T-helper 17 cell (primary cell): ENCODE measurements at regions not wholly inside any gene's neighbourhood (a gene's known extent, or its start where the extent isn't known, plus 50 kb on each side); places are given as distances from the start of the nearest gene placed in this dataset.
"Not testable (repeated sequence)": the region's sequence is repeated elsewhere in the genome, so short reads cannot be mapped to it uniquely, and the experiment has no call there.

Source experiments
- ATAC-seq: fragments of 150-1000 bp; cut with Tn5 transposase; 2 replicates; pipeline ENCODE4 v1.10.0; 2021; ENCODE audit warnings: mild to moderate bottlenecking, moderate library complexity
- DNase-seq, 3 donors: peaks; one replicate each; pipeline versions ENCODE4 v3.0.0 to v3.0.0-alpha.2; 2020 to 2021
- H3K9me3 ChIP-seq: one replicate; pipeline ENCODE4 v1.7.0; 2013; ENCODE audit warnings: low read length, mild to moderate bottlenecking; ENCODE audit not compliant: control insufficient read depth, poor library complexity, severe bottlenecking
- H3K27ac Mint-ChIP-seq: one replicate; pipeline ENCODE4 v1.8.0; 2022; ENCODE audit warnings: mild to moderate bottlenecking, moderate library complexity, mixed read lengths
- H3K27me3 Mint-ChIP-seq: one replicate; pipeline ENCODE4 v1.8.0; 2022; ENCODE audit warnings: mixed read lengths
- H3K36me3 Mint-ChIP-seq: one replicate; pipeline ENCODE4 v1.8.0; 2022; ENCODE audit warnings: low read depth, mixed read lengths
- H3K4me1 Mint-ChIP-seq: one replicate; pipeline ENCODE4 v1.8.0; 2022; ENCODE audit warnings: mild to moderate bottlenecking, mixed read lengths
- H3K4me3 Mint-ChIP-seq: one replicate; pipeline ENCODE4 v1.8.0; 2022; ENCODE audit warnings: mild to moderate bottlenecking, moderate library complexity, mixed read lengths

- Mint-ChIP-seq H3K36me3 (peaks cover 2% of the 10 kb centered on the region), H3K27me3 (no peaks in the 10 kb centered on the region)
These were observed 95.9 kb upstream of the UNC5B start for GRCh38 chr10:71116426-71116825.

GRCh38 chr10:71117589-71117988 is 94.8 kb upstream of the UNC5B start:
- DNase-seq, H3K4me1 Mint-ChIP-seq, H3K9me3 ChIP-seq, H3K36me3 Mint-ChIP-seq, H3K27ac Mint-ChIP-seq, H3K4me3 Mint-ChIP-seq, ATAC-seq, H3K27me3 Mint-ChIP-seq: not testable (repeated sequence)

More at GRCh38 chr10:71116426-71116825, 95.9 kb upstream of the UNC5B start:
- no peak for ATAC-seq
- peaks cover 5% of the 10 kb centered on the region for H3K9me3 ChIP-seq
- no peak overlapping the region for H3K4me3 Mint-ChIP-seq
- H3K4me1 Mint-ChIP-seq, result no peaks in the 10 kb centered on the region
- DNase-seq, result no peak
- H3K27ac Mint-ChIP-seq, result no peak overlapping the region

DNA sequence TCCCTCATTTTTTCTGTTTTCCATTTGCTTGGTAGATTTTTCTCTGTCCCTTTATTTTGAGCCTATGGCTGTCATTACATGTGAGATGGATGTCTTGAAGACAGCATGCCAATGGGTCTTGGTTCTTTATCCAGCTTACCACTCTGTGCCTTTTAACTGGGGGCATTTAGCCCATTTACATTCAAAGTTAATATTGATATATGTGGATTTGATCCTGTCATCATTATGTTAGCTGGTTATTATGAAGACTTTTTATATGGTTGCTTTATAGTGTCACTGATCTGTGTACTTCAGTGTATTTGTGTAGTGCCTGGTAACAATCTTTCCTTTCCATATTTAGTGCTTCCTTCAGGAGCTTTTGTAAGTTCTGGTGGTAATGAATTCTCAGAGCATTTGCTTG is 89.3 kb upstream of the UNC5B start:
- H3K27me3 Mint-ChIP-seq, result peaks cover 46% of the 10 kb centered on the region
- DNase-seq (no peak), ATAC-seq (no peak)
- no peaks in the 10 kb centered on the region for H3K36me3 Mint-ChIP-seq
- no peak overlapping the region for H3K4me3 Mint-ChIP-seq
- H3K27ac Mint-ChIP-seq, result no peak overlapping the region
- no peaks in the 10 kb centered on the region for H3K9me3 ChIP-seq
- no peaks in the 10 kb centered on the region for H3K4me1 Mint-ChIP-seq

DNA sequence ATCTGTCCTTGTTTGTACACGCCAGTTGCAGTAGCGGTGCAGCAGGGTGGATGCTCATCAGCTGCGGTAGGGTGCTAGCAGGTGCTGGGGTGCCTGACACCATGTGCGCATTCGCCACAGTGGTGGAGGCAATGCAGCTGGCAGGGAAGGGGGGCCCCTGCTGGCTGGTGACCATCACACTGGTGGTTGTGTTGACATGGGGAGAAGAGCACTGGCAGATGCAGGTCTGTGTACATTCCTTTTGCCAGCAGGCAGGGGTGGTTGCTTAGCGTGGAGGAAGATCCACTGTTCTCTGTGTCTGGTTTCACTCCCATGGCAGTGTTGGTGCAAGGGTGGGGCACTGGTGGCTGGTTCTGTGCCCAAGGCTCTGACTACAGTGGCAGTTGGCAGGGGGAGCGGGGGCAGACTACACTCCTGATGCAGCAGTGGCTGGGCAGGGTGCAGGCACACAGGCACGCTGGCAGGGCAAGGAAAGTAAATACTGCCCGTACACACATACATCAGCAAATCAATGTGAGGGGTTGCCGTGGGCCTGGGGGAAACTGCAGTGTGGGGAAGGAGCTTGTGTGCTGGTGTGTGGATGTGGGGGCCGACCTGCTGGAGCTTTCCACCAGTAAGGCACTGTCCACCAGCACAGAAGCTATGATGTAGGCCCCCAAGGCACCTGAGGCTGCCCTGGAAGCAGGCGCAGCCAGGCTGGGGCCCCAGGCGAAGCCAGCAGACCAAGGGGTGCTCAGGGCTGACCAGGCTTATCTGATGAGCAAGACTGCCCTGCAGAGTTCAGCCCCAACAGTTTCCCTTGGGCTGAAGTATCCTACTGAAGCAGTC is 87.2 kb upstream of the UNC5B start:
- DNase-seq (no peak), ATAC-seq (no peak)
- Mint-ChIP-seq H3K4me3 (no peak overlapping the region), H3K4me1 (peaks cover 6% of the 10 kb centered on the region), H3K27me3 (peaks cover 54% of the 10 kb centered on the region), H3K27ac (no peak overlapping the region), H3K36me3 (no peaks in the 10 kb centered on the region)
- no peaks in the 10 kb centered on the region for H3K9me3 ChIP-seq

GRCh38 chr10:71125749-71126107 is 86.6 kb upstream of the UNC5B start:
- no peak for ATAC-seq
- Mint-ChIP-seq H3K27me3 (peaks cover 60% of the 10 kb centered on the region), H3K27ac (no peak overlapping the region), H3K4me3 (no peak overlapping the region), H3K4me1 (peaks cover 6% of the 10 kb centered on the region), H3K36me3 (no peaks in the 10 kb centered on the region)
- DNase-seq, result no peak
- H3K9me3 ChIP-seq, result no peaks in the 10 kb centered on the region

GRCh38 chr10:71126432-71126831 is 85.9 kb upstream of the UNC5B start:
- H3K27me3 Mint-ChIP-seq, result peaks cover 65% of the 10 kb centered on the region
- no peaks in the 10 kb centered on the region for H3K9me3 ChIP-seq
- H3K4me3 Mint-ChIP-seq, result no peak overlapping the region
- no peak overlapping the region for H3K27ac Mint-ChIP-seq
- DNase-seq (no peak), ATAC-seq (no peak)
- no peaks in the 10 kb centered on the region for H3K36me3 Mint-ChIP-seq
- peaks cover 6% of the 10 kb centered on the region for H3K4me1 Mint-ChIP-seq

DNA sequence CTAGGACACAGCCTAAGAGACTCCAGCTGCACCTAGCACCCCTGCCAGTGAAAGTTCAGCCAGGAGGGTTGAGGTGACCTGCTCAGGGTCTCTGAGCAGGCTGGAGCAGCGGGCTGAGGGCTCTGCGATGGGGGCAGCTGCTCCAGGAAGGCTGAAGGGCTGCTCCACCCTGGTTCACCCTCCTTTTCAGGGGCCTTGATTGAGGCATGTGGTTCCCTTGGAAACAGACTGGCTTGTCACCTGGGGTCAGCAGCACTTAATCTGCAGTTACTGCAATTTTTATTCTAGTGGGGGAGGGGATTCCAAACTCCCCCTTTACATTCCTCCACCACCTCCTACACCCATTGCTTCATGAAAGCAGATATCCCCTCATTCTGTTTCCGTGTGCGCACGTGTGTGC is 85.3 kb upstream of the UNC5B start:
- H3K4me1 Mint-ChIP-seq, result peaks cover 7% of the 10 kb centered on the region
- no peak overlapping the region for H3K4me3 Mint-ChIP-seq
- DNase-seq (no peak), ATAC-seq (no peak)
- no peak overlapping the region for H3K27ac Mint-ChIP-seq
- no peaks in the 10 kb centered on the region for H3K9me3 ChIP-seq
- H3K27me3 Mint-ChIP-seq, result peaks cover 72% of the 10 kb centered on the region
- H3K36me3 Mint-ChIP-seq, result no peaks in the 10 kb centered on the region

DNA sequence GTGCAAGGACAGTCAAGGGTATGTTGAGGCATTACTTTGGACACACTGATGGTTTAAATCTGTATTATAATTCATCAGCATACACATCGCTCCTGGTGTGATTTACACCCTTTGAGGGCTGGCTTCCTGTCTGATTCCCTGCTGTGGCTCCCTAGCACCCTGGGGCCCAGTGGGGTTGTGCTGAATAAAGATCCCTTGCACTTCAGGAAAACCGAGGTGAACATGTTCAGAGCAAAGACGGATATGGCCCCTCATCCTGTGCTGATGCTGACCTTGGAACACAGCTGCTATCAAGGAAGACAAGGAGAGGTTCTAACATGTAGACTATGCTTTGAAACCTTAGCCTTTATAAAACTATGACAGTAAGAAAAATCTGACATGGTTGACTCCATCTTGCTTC is 84.6 kb upstream of the UNC5B start:
- H3K27me3 Mint-ChIP-seq, result peaks cover 72% of the 10 kb centered on the region
- DNase-seq, result no peak
- H3K4me3 Mint-ChIP-seq, result no peak overlapping the region
- no peak overlapping the region for H3K27ac Mint-ChIP-seq
- no peaks in the 10 kb centered on the region for H3K36me3 Mint-ChIP-seq
- H3K4me1 Mint-ChIP-seq, result peaks cover 8% of the 10 kb centered on the region
- no peak for ATAC-seq
- H3K9me3 ChIP-seq, result no peaks in the 10 kb centered on the region

GRCh38 chr10:71128311-71128980 is 83.9 kb upstream of the UNC5B start:
- Mint-ChIP-seq H3K4me3 (no peak overlapping the region), H3K36me3 (no peaks in the 10 kb centered on the region), H3K27ac (no peak overlapping the region), H3K4me1 (peaks cover 8% of the 10 kb centered on the region), H3K27me3 (peaks cover 74% of the 10 kb centered on the region)
- ATAC-seq (no peak), DNase-seq (no peak)
- H3K9me3 ChIP-seq, result no peaks in the 10 kb centered on the region

DNA sequence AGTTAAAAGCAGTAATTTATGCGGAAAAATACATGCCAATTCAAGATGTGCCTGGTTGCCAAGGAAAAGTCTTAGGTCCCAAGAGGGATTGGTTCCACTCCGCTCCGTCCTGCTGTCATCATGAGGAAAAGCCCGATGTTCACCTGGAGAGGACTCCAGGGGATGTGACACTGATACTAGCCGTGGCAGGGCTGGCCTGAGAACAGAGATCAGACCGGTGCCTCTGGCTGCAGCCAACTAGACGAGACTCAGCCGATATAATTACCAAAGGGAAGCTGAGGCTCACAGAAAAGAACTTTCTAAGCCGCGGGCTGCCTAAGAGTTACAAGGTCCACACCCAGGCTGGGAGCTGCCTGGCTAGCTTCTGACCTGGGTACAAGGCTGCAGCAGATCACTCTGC is 81.3 kb upstream of the UNC5B start:
- no peak for DNase-seq
- Mint-ChIP-seq H3K27ac (no peak overlapping the region), H3K27me3 (peaks cover 68% of the 10 kb centered on the region), H3K4me1 (peaks cover 8% of the 10 kb centered on the region), H3K36me3 (no peaks in the 10 kb centered on the region), H3K4me3 (no peak overlapping the region)
- no peak for ATAC-seq
- no peaks in the 10 kb centered on the region for H3K9me3 ChIP-seq

DNA sequence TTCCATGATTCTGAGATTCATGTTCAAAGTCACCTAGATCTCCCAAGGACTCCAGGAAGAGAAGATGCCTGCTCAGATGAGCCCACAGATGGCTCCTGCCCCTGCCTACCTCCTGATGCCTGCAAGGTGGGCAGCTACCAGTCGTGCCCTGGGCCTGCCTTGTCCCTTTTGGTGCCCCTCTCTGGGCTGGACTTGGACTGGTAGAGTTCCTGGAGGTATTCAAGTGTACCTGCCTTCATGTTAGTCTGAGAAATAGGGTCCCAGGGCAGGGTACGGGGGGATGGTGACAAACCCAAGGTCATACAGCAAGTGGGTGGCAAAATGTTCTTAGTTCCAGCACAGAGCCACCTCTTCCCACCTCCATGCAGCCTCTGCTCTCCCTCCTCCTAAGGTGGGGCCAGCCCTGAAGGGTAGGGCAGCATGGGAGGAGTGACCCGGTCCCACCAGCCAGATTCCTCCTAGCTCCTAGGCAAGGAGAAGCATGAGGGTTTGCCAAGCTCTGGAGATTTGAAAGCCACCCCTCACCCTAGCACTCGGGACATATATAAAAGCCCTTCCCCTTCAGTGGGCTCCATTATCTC is 80.8 kb upstream of the UNC5B start:
- no peak for ATAC-seq
- H3K27ac Mint-ChIP-seq, result no peak overlapping the region

DNA sequence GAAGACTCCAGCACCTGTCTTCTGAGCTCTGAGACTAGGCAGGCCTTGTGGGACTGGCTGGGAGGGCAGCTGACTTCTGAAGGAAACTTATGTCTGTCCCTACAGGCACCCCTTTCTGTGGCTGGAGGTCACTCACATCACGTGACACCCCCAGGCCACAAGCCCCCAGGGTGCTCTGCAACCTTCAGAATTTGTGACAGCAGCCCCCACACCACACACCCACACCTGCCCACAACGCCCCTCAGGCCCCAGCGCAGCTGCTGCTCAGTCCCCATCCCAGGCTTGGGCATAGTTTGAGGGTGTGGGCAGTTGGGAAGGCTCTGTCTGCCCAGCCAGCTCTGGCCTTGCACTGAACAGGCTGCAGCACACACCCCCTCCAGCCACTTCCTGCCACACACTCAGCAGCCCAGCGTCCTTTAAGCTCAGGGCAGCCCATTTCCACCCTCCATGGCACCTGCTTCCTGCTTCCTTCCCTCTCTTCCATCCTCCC is 80.0 kb upstream of the UNC5B start:
- no peak overlapping the region for H3K27ac Mint-ChIP-seq
- no peak overlapping the region for H3K4me3 Mint-ChIP-seq
- H3K36me3 Mint-ChIP-seq, result peaks cover 2% of the 10 kb centered on the region
- DNase-seq, result no peak
- peaks cover 69% of the 10 kb centered on the region for H3K27me3 Mint-ChIP-seq
- no peaks in the 10 kb centered on the region for H3K9me3 ChIP-seq
- H3K4me1 Mint-ChIP-seq, result peaks cover 8% of the 10 kb centered on the region
- ATAC-seq, result no peak

More for the DNA sequence above, 80.8 kb upstream of the UNC5B start:
- no peaks in the 10 kb centered on the region for H3K9me3 ChIP-seq
- Mint-ChIP-seq H3K36me3 (peaks cover 2% of the 10 kb centered on the region), H3K4me1 (peaks cover 8% of the 10 kb centered on the region), H3K4me3 (no peak overlapping the region), H3K27me3 (peaks cover 66% of the 10 kb centered on the region)
- DNase-seq, result no peak
